WERI-Rb-1 (cell line): ENCODE measurements at regions not wholly inside any gene's neighbourhood (a gene's known extent, or its start where the extent isn't known, plus 50 kb on each side); places are given as distances from the start of the nearest gene placed in this dataset.

ENCODE experiments used
- DNase-seq: peaks from one replicate; pipeline ENCODE4 v3.0.0-alpha.2; 2020
- H3K27ac ChIP-seq: fragments of 250-450 bp; sonication (Bioruptor Pico); 2 replicates; pipeline ENCODE4 v1.5.1; 2020; ENCODE audit warnings: mild to moderate bottlenecking, moderate library complexity
- H3K27me3 ChIP-seq: fragments of 250-450 bp; sonication (Bioruptor Pico); 2 replicates; pipeline ENCODE4 v1.5.1; 2021; ENCODE audit warnings: mild to moderate bottlenecking, low read depth, moderate library complexity; ENCODE audit not compliant: insufficient read depth, severe bottlenecking
- H3K36me3 ChIP-seq: fragments of 250-450 bp; sonication (Bioruptor Pico); 2 replicates; pipeline ENCODE4 v1.5.1; 2020; ENCODE audit warnings: mild to moderate bottlenecking, moderate library complexity
- H3K4me3 ChIP-seq: 2 replicates; pipeline ENCODE4 v1.5.1; 2011; ENCODE audit warnings: low read depth, mild to moderate bottlenecking, control low read depth, low read length
- H3K9me3 ChIP-seq: fragments of 250-450 bp; sonication (Bioruptor Pico); 2 replicates; pipeline ENCODE4 v1.5.1; 2021; ENCODE audit warnings: mild to moderate bottlenecking, moderate library complexity; ENCODE audit not compliant: severe bottlenecking
- TF ChIP-seq, protein P1 (sequence below): IDR thresholded peaks from 2 replicates; pipeline ENCODE4 v1.5.1; 2011; ENCODE audit warnings: low read depth, mild to moderate bottlenecking, control low read depth, inconsistent platforms, low read length

GRCh38 chr5:114686356-114686755 lies 324.5 kb downstream of the KCNN2 start:
- Histone ChIP-seq H3K36me3 (no peaks in the 10 kb centered on the region), H3K4me3 (no peak overlapping the region), H3K27ac (no peak overlapping the region), H3K27me3 (peaks cover 4% of the 10 kb centered on the region), H3K9me3 (no peaks in the 10 kb centered on the region)
- TF ChIP-seq, protein P1, sequence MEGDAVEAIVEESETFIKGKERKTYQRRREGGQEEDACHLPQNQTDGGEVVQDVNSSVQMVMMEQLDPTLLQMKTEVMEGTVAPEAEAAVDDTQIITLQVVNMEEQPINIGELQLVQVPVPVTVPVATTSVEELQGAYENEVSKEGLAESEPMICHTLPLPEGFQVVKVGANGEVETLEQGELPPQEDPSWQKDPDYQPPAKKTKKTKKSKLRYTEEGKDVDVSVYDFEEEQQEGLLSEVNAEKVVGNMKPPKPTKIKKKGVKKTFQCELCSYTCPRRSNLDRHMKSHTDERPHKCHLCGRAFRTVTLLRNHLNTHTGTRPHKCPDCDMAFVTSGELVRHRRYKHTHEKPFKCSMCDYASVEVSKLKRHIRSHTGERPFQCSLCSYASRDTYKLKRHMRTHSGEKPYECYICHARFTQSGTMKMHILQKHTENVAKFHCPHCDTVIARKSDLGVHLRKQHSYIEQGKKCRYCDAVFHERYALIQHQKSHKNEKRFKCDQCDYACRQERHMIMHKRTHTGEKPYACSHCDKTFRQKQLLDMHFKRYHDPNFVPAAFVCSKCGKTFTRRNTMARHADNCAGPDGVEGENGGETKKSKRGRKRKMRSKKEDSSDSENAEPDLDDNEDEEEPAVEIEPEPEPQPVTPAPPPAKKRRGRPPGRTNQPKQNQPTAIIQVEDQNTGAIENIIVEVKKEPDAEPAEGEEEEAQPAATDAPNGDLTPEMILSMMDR = no peak
- DNase-seq = no peak

GRCh38 chr5:114678778-114679177 lies 316.9 kb downstream of the KCNN2 start:
- Histone ChIP-seq H3K27ac (no peak overlapping the region), H3K4me3 (no peak overlapping the region), H3K36me3 (no peaks in the 10 kb centered on the region), H3K27me3 (no peaks in the 10 kb centered on the region), H3K9me3 (no peaks in the 10 kb centered on the region)
- TF ChIP-seq, protein P1 = no peak
- no peak for DNase-seq

- DNase-seq = no peak
- H3K27ac ChIP-seq = no peak overlapping the region
- TF ChIP-seq, protein P1 = no peak
Observed at GRCh38 chr5:114665551-114665950, 303.7 kb downstream of the KCNN2 start.

GRCh38 chr5:114660791-114661190 lies 298.9 kb downstream of the KCNN2 start:
- TF ChIP-seq, protein P1 = no peak
- H3K36me3 ChIP-seq = no peaks in the 10 kb centered on the region
- no peak overlapping the region for H3K27ac ChIP-seq
- no peak overlapping the region for H3K4me3 ChIP-seq
- DNase-seq = no peak
- H3K27me3 ChIP-seq = peaks cover 7% of the 10 kb centered on the region
- H3K9me3 ChIP-seq = no peaks in the 10 kb centered on the region

More at GRCh38 chr5:114665551-114665950, 303.7 kb downstream of the KCNN2 start:
- H3K4me3 ChIP-seq = no peak overlapping the region
- H3K27me3 ChIP-seq = peaks cover 6% of the 10 kb centered on the region
- no peaks in the 10 kb centered on the region for H3K9me3 ChIP-seq
- H3K36me3 ChIP-seq = no peaks in the 10 kb centered on the region

GRCh38 chr5:114658194-114658593 lies 296.3 kb downstream of the KCNN2 start:
- H3K36me3 ChIP-seq = no peaks in the 10 kb centered on the region
- TF ChIP-seq, protein P1 = no peak
- no peak for DNase-seq
- H3K27ac ChIP-seq = no peak overlapping the region
- no peak overlapping the region for H3K4me3 ChIP-seq
- peaks cover 12% of the 10 kb centered on the region for H3K27me3 ChIP-seq
- no peaks in the 10 kb centered on the region for H3K9me3 ChIP-seq

DNA sequence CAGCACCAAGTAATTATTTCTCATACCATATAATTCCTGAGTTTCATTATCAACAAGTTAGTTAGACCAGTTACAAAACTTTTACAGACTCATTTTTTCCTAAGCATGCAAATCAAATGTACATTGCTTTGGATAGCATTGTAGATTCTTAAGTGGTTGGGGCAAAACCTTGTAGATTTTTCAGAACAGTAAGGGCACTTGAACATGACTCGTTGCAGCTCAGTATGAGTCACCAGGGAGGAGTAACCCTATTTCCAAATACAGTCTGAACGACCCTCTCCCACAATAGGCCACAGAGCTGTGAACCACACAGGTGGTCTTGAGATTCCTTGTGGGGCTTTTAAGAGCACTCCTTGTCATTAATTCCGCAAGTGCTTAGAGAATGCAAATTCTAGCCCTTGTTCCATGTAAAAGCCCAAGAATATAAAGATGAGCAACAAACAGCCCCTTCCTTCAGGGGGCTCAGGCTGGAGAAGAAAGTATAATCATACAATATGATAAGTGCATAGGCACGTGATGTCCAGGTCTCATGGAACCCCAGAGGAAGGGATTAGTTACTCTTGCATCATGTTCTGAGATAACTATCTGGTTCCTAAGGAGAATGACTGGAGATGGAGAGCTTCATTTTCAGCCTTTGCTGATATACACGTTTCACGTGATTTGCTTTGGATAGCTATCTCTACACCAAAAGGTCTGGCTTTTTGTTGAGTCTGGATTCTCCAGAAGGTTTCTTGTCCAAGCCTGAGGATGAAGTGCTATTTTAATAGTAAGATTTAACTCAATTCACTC lies 295.7 kb downstream of the KCNN2 start:
- DNase-seq = no peak
- Histone ChIP-seq H3K36me3 (no peaks in the 10 kb centered on the region), H3K9me3 (no peaks in the 10 kb centered on the region), H3K4me3 (no peak overlapping the region), H3K27ac (no peak overlapping the region), H3K27me3 (peaks cover 12% of the 10 kb centered on the region)
- TF ChIP-seq, protein P1 = no peak
